HG03520 (cell line): ENCODE measurements at regions not wholly inside any gene's neighbourhood (a gene's known extent, or its start where the extent isn't known, plus 50 kb on each side); places are given as distances from the start of the nearest gene placed in this dataset.

Experiments
- ATAC-seq: cut with Tn5 transposase; IDR thresholded peaks from one replicate; pipeline ENCODE4 v1.9.1; 2021; ENCODE audit warnings: mild to moderate bottlenecking, moderate library complexity; ENCODE audit not compliant: unreplicated experiment

- no peak for ATAC-seq
These were observed 51.2 kb upstream of the ROCK1 start for GRCh38 chr18:21162786-21163185.

- ATAC-seq = no peak
These were observed 52.3 kb upstream of the ROCK1 start for GRCh38 chr18:21163647-21164547.

- no peak for ATAC-seq
These were observed 53.0 kb upstream of the ROCK1 start for GRCh38 chr18:21164548-21165095.

- ATAC-seq = no peak
These were observed 56.2 kb upstream of the ROCK1 start for GRCh38 chr18:21167641-21168377.

- ATAC-seq = no peak
These were observed 57.3 kb upstream of the ROCK1 start for GRCh38 chr18:21168880-21169279.

GRCh38 chr18:21177822-21178221, 64.2 kb upstream of the GREB1L start:
- ATAC-seq = no peak

GRCh38 chr18:21179590-21180220, 62.3 kb upstream of the GREB1L start:
- ATAC-seq = peak; percentile 45

GRCh38 chr18:21180588-21180987, 61.4 kb upstream of the GREB1L start:
- no peak for ATAC-seq

GRCh38 chr18:21181766-21182165, 60.3 kb upstream of the GREB1L start:
- no peak for ATAC-seq

- no peak for ATAC-seq
These were observed 58.4 kb upstream of the GREB1L start for GRCh38 chr18:21183670-21184069.

- no peak for ATAC-seq
These were observed 57.5 kb upstream of the GREB1L start for GRCh38 chr18:21184396-21184996.

- ATAC-seq = no peak
These were observed 54.1 kb upstream of the GREB1L start for GRCh38 chr18:21187886-21188285.

- ATAC-seq = no peak
These were observed 50.3 kb upstream of the GREB1L start for GRCh38 chr18:21191596-21192307.
